Fibroblast of pulmonary artery (primary cell): ENCODE measurements at regions not wholly inside any gene's neighbourhood (a gene's known extent, or its start where the extent isn't known, plus 50 kb on each side); places are given as distances from the start of the nearest gene placed in this dataset.

ENCODE experiments used
- DNase-seq: peaks from one replicate; pipeline ENCODE4 v3.0.0-alpha.2; 2010; ENCODE audit warnings: low read depth
- H3K4me3 ChIP-seq: replicated peaks from 2 replicates; pipeline ENCODE4 v1.5.1; 2011; ENCODE audit warnings: low read depth, mild to moderate bottlenecking, control low read depth, low read length, moderate library complexity
- CTCF ChIP-seq: IDR thresholded peaks from 2 replicates; pipeline ENCODE4 v1.5.1; 2011; ENCODE audit warnings: mild to moderate bottlenecking, control low read depth, low read length, inconsistent platforms; ENCODE audit errors: missing control alignments

- no peak for TF ChIP-seq CTCF
- H3K4me3 ChIP-seq = no peak overlapping the region
- no peak for DNase-seq
Observed at GRCh38 chr22:26801449-26801848, 144.1 kb downstream of the MIAT start.

GRCh38 chr22:26804315-26804714 lies 146.9 kb downstream of the MIAT start:
- no peak for DNase-seq
- TF ChIP-seq CTCF = no peak
- H3K4me3 ChIP-seq = no peak overlapping the region

GRCh38 chr22:26804911-26805539 lies 147.6 kb downstream of the MIAT start:
- no peak for TF ChIP-seq CTCF
- DNase-seq = no peak
- no peak overlapping the region for H3K4me3 ChIP-seq

- no peak overlapping the region for H3K4me3 ChIP-seq
- DNase-seq = no peak
- no peak for TF ChIP-seq CTCF
Observed at GRCh38 chr22:26806445-26807175, 149.2 kb downstream of the MIAT start.

- no peak for DNase-seq
Observed at GRCh38 chr22:26811647-26811992, 154.2 kb downstream of the MIAT start.

GRCh38 chr22:26812731-26813130 lies 155.3 kb downstream of the MIAT start:
- TF ChIP-seq CTCF = no peak
- no peak overlapping the region for H3K4me3 ChIP-seq
- DNase-seq = no peak

More at GRCh38 chr22:26811647-26811992, 154.2 kb downstream of the MIAT start:
- H3K4me3 ChIP-seq = no peak overlapping the region
- no peak for TF ChIP-seq CTCF

- DNase-seq = no peak
Observed at GRCh38 chr22:26816726-26817125, 159.3 kb downstream of the MIAT start.

More at GRCh38 chr22:26816726-26817125, 159.3 kb downstream of the MIAT start:
- no peak for TF ChIP-seq CTCF
- H3K4me3 ChIP-seq = no peak overlapping the region
